Stimulated activated CD8-positive, alpha-beta memory T cell treated with anti-CD3 and anti-CD28 coated beads, Interleukin-2, amount 100 ng/mL, for 48 hours (primary cell): ENCODE measurements at regions not wholly inside any gene's neighbourhood (a gene's known extent, or its start where the extent isn't known, plus 50 kb on each side); places are given as distances from the start of the nearest gene placed in this dataset.

Source experiments
- DNase-seq, 2 donors: peaks; one replicate each; pipeline ENCODE4 v3.0.0-alpha.2; 2020; ENCODE audit warnings: low read depth in 2 of 2

- DNase-seq = no peak
Observed at GRCh38 chr14:94717808-94718207, 52.1 kb downstream of the GSC start.

DNA sequence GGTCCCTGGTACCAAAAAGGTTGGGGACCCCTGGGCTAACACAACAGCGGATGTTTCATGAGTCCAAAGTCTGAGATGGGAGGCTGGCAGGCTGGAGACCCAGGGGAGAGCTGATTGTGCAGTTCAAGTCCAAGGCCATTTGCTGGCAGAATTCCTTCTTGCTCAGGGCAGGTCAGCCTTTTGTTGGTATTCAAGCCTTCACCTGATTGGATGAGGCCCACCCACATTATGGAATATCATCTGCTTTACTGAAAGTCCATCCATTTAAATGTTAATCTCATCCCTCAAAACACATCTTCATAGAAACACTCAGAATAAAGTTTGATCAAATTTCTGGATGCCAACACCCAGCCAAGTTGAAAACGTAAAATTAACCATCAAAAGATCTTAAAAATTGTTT is 52.9 kb downstream of the GSC start:
- DNase-seq = no peak

DNA sequence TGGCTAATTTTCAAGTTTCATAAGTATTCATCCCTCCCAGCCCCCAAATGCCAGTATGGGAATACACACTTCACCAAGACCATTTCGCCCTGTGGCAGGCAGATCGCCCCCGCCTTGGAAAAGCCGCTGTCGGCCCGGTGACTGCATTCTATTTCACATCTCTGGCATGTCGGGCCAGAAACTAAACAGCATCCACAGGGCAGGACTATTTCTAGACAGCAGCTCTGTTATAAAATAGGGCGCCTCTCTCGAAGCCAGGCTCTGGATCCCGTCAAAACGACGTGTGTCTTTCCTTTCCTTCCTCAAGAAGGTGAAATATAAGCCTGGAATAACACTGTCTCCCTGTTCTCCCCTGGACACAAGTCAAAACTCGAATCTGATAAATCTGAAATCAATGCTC is 56.8 kb downstream of the GSC start:
- no peak for DNase-seq

GRCh38 chr14:94710731-94711130 is 59.2 kb downstream of the GSC start:
- no peak for DNase-seq

DNA sequence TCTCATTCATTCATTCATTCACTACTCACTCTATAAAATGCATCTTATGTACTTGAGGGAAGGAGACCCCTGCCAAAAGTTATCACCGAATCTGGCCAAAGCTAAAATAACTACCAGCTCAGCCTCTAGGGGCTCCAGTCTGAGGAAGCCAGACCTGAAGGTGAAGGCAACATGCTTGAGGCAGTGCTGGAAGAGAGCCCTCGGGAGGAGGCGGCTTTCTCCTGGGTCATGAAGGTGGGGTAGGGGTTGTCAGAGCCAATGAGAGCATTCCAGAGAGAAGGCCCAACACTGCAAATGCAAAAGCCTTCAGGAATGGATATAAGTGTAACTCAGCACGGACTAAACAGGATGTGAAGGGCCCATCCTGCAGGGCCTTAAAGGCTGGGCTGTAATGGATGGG is 62.4 kb downstream of the GSC start:
- DNase-seq = no peak

DNA sequence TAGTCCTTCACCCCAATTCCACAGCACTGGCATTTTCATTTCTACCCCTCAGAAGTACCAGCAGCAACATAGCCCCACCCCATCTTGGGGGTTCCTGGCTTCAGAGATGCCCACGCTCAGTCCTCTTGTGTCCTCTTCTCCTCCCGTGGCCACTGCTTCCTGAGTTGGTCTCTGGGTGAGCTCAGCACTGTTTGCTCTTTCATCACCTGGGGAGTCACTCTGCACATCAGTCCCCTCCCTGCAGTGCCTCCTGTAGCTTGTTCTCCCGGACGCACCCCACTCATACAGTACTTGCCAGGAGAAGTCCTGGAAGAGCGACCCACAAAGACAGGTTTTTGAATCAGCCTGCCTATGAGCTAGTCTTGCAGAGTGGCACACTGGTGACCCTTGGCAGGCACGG is 63.8 kb downstream of the GSC start:
- no peak for DNase-seq

GRCh38 chr14:94702629-94703028 is 67.3 kb downstream of the GSC start:
- DNase-seq = no peak

DNA sequence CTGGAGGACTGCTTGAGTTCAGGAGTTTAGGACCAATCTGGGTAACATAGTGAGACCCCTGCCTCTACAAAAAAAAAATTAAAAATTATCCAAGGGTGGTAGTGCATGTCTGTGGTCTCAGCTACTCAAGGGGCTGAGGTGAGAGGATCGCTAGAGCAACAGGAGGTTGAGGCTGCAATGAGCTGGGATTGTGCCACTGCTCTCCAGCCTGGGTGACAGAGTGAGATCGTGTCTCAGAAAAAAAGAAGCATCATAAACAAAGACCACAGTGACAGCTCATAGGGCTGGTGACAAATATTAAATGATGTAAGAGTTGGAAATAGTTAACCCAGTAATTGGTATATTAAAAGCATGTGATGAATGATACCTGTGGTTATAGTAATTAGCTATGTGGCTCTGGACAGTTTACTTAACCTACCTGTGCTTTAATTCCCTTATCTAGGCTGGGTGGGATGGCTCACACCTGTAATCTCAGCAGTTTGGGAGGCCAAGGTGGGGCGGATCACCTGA is 68.0 kb downstream of the GSC start:
- no peak for DNase-seq

DNA sequence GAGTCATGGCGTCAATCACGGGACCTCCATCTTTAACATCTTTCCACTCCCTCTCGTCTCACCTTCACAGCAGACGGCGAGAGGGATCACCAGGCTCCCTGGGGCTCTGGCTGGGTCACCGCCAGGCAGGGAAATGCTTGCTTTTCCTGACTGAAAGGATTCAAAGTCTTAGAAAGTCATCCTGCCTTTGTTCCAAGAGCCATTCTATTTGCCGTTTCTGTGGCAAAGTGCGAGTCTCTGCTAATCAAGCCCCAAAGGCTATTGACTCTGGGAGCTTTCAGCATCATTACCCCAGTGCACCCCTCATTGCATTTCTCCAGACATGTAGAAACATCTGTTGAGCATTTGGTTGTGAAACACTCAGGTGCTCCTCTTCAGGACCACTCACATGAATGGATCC is 69.6 kb downstream of the GSC start:
- no peak for DNase-seq

GRCh38 chr14:94699831-94700230 is 70.1 kb downstream of the GSC start:
- DNase-seq = no peak

DNA sequence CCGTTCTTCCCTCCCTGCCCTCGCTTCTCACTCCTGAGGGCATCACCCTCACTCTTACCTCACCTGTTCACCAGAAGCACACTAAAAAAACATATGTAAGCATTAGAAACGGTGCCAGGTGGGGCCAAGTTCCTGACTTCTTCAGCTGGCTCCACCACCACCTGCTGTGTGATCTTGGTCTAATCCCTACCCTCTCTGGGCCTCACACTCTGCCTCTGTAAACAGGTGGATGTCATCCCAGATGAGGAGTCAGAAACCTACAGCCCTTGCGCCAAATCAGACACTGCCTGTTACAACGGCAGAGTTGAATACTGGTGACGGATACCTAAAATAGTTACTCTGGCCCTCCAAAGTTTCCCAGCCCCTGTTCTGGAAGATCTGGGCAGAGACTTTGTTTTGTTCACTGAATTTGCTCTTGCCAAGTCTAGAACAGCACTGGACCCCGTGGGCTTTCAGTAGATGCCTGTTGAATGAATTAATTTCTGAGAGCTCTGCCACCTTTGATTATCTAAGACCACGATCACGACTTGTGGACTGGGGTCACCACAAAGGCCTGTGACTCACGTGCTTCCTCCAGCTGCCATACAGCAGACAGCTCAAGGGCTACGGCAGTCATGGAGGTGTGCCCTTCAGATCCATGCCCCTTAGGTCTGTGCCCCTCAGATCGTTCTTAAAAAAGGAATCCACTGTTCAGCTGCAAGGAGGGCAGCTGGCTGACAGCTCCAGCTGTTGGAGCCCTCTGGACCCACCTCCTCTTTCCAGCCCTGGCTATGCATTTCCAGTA is 71.9 kb downstream of the GSC start:
- DNase-seq = no peak

DNA sequence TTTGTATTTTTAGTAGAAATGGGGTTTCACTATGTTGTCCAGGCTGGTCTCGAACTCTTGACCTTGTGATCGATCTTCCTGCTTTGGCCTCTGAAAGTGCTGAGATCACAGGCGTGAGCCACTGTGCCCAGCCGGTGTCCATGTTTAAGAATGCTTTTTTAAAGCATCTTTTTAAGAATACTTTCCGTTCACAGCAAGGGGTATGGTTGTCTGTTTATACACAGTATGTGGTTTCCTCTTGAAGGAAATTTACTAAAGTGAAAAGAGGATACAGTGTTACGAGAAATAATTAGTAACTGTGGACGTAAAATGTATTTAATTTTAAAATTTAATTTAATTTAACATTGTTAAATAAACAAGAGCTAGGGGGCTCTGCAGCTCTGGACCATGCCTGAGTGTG is 73.4 kb downstream of the GSC start:
- DNase-seq = no peak

- no peak for DNase-seq
Observed at GRCh38 chr14:94695231-94695630, 74.7 kb downstream of the GSC start.

DNA sequence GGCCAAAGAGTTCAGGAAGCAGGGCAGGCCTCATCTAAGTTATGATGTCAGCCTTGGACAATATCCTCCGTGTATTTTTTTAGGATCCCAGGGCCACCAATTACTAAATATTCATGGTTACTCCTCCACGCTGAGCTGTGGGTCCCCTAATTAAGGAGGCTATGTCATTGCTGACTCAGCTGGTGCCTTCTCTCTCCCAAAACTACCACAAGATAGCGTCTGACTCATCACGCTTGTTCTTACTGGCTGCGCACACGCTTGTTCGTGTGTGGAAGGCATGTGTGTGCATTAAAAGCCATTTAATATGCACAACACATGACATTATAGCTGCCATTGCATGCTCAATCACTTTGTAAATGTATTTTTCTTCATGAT is 78.3 kb downstream of the GSC start:
- no peak for DNase-seq

DNA sequence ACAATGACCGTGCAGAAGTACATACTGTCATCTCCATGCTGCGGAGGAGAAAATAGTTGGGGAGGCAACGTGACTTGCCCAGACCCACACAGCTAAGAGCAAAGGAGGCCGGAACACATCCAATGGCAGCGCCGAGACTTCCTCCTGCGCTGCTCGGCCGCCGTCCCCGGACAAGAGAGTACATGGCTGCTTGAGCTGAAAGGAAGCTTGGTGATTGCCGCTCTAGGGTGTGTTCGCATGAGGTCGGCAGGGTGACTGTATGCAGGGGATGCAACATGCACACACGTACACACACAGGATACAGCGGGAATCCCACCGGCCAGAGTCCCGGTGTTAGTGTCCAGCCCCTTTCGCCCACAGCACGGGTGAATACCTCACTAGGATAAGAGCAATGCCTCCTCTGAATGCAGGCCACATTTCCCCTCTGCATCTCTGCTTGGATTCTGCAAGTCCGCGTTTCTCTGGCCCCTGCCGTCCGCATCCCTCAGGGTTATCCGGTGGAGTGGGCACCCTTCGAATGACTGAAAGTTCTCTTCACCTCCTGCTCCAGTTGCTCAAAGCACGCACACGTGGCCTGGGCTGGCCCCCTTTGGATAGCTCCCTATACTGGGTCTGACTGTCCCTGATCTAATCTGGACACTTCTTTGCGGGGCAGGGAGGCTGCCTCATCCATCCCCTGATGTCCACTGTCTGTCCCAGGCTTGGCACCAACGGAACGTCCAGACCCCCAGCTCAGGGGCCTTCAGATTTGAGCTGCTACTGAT is 78.8 kb downstream of the GSC start:
- DNase-seq = no peak

DNA sequence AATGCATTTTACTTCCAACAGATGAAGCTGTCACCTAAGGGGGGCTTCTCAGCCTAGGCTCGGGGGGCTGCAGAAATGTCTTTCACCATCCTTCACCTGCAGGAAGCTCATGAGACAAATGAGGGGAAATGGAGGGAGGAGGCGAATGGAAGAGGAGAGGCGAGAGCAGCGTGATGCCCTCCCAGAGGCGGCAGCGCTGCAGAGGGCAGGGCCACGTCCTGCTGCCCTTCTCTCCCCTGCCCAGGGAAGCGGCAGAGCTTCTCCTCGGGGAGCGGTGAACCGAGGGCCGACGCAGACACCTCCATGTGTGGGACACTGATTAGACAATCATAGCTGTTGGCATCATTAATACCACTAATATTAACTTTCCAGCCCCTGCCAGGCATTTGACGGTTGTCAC is 78.3 kb downstream of the SERPINA3 start:
- DNase-seq = no peak

GRCh38 chr14:94689985-94690400 is 77.8 kb downstream of the SERPINA3 start:
- no peak for DNase-seq

- peak; percentile 34 to 58 for DNase-seq
Observed at GRCh38 chr14:94689218-94689984, 77.2 kb downstream of the SERPINA3 start.

GRCh38 chr14:94686511-94687160 is 74.4 kb downstream of the SERPINA3 start:
- no peak for DNase-seq

GRCh38 chr14:94685681-94686485 is 73.7 kb downstream of the SERPINA3 start:
- DNase-seq = no peak

DNA sequence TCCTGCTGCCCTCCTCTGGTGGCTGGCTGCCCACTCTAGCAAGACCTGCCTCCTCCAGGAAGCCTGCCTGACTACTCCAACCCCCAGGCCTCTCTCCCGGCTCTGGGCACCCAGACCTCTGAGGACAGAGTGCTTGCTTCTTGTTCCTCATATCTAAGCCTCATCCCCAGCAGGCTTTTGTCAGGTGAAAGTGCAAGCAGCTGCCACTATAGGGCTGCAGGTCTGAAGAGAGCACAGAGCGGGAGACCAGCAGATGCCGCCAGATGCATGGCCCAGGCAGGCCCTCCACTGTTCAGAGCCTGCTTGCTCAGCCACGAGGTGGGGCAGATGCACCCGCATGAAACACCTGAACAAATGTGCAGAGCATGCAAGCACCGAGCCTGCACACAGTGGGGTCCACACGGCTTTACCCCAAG is 73.0 kb downstream of the SERPINA3 start:
- DNase-seq = no peak
